COR-L47 (cell line): ENCODE measurements at regions not wholly inside any gene's neighbourhood (a gene's known extent, or its start where the extent isn't known, plus 50 kb on each side); places are given as distances from the start of the nearest gene placed in this dataset.
A peak's percentile ranks its signal among the peaks of the same experiment; 100 is the strongest.

Source experiments
- DNase-seq: peaks from one replicate; lab custom pipeline; 2025; lab: John Stamatoyannopoulos, UW

DNA sequence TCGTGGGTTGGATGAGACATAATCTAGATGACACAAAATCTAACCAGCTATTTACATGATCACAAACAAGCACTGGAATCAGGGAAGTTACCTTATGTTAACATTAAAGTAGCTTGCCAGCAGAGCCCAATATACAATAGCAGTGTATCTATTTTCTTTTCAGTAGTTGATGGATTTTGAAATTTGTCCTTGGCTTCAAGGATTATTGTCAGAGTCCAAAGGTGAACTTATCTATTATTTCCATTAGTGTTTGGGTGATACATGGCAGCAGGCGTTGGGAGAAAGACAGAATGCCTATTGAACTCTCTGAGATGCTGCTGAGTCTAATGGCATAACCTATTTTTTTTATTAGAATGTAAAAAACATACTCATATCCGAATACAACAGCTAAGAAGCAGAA, 223.2 kb upstream of the ACTBL2 start:
- DNase-seq, result no peak

DNA sequence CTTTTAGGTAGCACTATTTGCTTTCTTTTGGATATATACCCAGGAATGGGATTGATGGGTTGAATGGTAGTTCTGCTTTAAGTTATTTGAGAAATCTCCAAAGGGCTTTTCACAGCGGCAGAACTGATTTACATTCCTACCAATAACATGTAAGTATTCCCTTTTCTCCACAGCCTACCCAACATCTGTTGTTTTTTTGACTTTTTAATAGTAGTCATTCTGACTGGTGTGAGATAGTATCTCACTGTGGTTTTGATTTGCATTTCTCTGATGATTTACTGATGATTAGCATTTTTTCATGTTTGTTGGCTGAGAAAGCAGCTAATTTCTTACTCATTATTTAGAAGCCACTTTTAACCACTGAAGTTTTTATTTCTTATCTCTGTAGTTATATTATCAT, 221.1 kb upstream of the ACTBL2 start:
- no peak for DNase-seq

- DNase-seq, result no peak
Observed at GRCh38 chr5:57700484-57700883, 217.9 kb upstream of the ACTBL2 start.

DNA sequence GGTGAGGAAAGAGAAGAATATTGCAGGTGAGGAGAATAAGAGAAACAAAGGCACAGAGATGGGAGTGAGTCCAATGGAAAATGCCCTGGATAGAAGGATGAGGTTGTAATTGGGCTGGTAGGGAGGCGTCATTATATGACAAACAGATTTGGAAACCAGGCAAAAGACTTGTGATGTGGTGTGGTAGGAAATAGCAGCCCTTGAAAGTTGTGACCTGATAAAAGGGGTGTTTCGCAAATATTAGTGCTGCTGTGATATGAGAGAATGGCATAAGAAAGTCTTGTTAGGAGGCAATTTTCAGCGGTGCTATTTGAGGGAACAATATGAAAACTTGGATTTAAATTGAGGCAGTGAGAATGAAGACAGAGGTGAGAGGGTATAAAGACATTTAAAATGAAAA, 217.5 kb upstream of the ACTBL2 start:
- no peak for DNase-seq

DNA sequence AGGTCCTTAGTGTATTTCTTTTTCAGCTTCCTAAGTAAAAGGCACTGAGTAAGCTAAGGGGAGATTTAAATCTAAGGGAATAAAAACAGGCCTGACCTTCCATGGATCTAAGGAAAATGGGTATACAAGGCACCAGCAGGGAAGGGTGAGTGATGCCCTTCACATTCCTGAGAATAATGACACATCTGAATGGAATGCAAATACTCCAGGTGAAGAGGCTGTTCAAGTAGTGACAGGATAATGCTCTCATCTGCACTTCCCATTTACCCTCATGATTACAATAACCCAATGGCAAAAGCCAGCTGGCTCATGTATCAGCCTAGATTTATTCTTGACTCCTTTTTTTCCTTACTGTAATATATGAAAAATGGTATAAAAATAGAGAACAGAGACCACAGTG, 216.2 kb upstream of the ACTBL2 start:
- DNase-seq, result no peak

- no peak for DNase-seq
Observed at GRCh38 chr5:57698086-57698485, 215.5 kb upstream of the ACTBL2 start.

- DNase-seq, result no peak
Observed at GRCh38 chr5:57696825-57697570, 214.4 kb upstream of the ACTBL2 start.

- DNase-seq, result no peak
Observed at GRCh38 chr5:57696389-57696769, 213.8 kb upstream of the ACTBL2 start.

DNA sequence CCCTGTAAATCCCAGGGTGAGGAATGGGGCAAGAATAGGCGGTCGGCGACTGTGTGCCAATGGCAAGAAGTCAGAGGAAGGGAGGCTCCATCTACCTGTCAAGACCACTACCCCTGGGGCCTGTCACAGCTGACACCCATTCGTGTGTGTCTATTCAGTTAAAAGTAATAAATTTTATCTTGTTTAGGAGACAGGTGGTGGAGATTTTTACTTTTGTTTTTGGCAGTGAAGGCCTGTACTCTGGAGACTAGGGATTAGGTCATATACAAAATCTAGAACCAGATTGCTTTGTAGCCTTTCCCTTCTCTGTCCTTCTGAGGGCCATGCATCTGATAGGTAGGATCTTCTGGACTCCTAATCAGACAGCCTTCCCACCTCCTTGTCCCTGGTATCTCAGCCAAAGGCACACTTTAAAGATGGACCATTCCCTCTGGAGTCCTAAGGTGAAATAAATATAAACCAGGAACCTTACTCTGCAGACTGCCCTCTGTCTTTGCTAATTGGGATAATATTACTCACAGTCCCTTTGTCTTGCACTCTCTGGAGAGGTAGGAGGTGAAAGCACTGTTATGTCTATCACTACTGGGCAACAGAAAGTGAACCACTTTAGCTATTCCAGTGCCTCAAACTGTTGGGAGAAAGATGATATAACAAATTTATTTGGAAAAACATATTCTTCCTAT, 213.2 kb upstream of the ACTBL2 start:
- DNase-seq, result no peak

DNA sequence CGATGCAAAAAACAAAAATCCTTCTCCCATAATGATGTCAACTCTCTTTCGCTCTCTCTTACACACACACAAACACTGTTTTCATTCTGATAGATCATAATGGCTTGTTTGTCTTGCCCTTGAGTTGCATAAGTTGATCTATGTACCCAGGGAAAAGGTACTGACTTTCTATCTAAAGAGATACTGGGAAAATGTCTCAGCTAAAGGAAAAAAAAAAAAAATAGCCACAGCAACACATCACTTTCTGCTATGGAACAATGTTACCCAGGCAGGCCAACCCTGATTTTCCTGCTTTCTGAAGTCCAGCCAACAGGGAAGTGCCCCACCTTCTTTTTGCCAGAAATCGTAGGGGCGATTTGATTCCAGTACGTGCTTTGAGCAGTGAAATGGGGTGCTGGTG, 212.6 kb upstream of the ACTBL2 start:
- DNase-seq, result no peak

- no peak for DNase-seq
Observed at GRCh38 chr5:57693488-57694305, 211.1 kb upstream of the ACTBL2 start.

- no peak for DNase-seq
Observed at GRCh38 chr5:57692582-57693487, 210.2 kb upstream of the ACTBL2 start.

DNA sequence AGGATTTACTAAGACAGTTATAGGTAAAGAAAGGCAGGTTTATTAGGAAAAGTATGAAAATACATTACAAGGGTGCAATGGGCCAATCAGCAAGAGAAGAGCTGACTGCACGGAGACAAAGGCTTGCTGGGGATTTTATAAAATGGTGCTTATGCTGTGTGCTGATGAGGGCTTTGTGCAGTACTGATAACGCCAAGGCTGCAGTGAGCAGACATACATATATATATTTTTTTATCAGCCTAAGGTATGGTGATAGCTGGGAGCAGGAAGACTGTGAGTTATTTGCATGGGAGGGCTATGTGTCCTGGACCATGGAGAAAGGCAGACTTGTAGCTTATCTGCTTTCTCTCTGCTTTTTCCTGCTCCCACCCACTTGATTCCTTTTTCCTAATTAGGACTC, 208.1 kb upstream of the ACTBL2 start:
- DNase-seq, result no peak

- DNase-seq, result no peak
Observed at GRCh38 chr5:57687596-57687995, 205.0 kb upstream of the ACTBL2 start.

DNA sequence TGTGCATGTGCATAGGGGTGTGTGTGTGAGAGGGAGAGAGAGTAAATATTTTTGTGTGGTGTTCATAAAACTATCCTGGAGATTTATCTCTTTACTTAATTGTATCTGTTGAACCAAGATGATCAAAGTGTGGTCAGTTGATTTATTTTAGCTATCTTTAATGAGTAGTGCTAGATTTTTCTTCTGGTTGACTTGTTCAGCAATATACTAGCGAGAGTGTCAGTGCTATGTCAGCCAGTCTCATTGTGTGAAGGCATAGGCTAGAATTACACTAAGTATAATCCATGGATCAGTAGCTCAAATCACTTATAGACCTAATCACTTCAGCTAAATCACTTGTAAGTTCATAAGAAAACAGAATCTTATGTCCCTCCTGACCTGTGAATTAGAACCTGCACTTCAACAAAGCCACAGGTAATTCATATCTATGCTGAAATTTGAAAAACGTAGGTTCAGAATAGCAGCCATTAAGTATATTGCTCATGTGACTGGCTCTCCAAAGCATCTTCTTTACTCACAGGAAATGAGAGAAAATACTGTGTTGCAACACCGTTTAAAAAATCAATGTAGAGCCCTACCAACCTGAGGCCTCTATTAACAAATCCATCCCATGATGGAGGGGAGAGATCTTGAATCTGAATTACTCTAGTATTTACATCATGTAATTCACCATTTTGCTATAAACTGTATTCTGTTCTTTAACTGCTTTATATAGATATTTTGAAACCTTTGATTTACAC, 203.1 kb upstream of the ACTBL2 start:
- DNase-seq, result no peak

GRCh38 chr5:57684299-57684702, 201.7 kb upstream of the ACTBL2 start:
- no peak for DNase-seq

DNA sequence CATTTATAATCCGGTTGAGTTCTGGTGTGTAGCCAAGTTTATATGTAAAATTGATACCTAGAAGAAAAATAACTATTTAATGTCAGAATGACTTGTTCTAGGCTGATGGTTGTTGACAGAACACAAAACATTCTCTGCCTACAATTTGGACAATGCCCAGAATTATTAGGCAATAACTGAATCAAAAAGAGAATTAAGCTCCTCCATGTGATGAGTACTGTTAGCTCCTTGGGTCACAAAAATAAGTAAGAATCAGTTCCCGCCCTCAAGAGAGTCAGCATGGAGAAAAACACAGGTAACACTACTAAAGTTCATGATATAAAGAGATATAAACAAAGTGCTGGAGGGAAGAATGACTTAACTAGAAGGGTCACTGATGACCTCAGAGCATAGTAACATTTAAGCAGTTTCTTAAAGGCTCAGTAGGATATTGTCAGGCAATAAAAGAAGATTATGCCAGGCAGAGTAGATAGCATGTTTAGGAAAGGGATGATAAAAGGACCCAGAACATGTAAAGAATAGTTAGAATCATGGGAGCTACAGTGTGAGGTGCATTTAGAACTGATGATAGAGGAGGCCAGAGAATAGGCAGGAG, 200.5 kb upstream of the ACTBL2 start:
- DNase-seq, result no peak

DNA sequence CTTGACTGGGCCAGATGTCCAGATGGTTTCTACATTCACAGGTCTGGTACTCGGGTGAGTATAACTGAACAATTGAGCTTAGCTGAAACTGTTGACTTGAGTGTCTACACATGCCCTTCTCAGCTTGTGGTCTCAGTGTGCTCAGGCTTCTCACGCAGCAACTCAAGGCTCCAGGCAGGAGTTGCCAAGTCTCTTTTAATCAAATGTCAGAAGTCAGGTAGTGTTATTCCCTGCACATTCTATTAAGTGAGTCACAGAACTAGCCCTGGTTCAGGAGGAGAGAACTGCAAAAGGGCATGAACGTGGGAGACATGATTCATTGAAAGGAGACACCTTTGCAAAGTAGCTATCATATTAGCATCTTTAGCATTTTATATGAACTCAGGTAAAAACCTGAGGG, 199.3 kb upstream of the ACTBL2 start:
- DNase-seq, result no peak

- DNase-seq, result peak; percentile 91
Observed at GRCh38 chr5:57680686-57681085, 198.1 kb upstream of the ACTBL2 start.

- DNase-seq, result no peak
Observed at GRCh38 chr5:57677235-57677634, 194.6 kb upstream of the ACTBL2 start.
